ENCODE measurements at regions not wholly inside any gene's neighbourhood (a gene's known extent, or its start where the extent isn't known, plus 50 kb on each side); places are given as distances from the start of the nearest gene placed in this dataset.

DNA sequence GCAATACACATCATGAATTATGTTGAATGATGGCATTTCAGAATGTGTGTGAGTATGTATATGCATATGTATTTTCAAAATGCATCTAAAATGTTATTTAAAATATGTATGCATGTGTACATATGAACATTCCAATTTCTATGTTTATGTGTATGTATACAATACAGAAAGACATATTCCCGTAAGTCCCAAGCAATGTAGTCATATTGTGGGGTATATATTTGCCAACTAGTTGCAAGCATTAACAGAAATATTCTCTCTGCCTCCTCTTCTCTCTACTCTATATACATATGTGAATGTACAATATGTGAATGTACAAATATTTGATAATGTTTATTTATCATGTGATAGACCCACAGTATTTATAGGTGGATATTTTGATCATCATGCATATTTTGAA lies 345.8 kb upstream of the ZEB2 start:
- TF ChIP-seq, protein P1, sequence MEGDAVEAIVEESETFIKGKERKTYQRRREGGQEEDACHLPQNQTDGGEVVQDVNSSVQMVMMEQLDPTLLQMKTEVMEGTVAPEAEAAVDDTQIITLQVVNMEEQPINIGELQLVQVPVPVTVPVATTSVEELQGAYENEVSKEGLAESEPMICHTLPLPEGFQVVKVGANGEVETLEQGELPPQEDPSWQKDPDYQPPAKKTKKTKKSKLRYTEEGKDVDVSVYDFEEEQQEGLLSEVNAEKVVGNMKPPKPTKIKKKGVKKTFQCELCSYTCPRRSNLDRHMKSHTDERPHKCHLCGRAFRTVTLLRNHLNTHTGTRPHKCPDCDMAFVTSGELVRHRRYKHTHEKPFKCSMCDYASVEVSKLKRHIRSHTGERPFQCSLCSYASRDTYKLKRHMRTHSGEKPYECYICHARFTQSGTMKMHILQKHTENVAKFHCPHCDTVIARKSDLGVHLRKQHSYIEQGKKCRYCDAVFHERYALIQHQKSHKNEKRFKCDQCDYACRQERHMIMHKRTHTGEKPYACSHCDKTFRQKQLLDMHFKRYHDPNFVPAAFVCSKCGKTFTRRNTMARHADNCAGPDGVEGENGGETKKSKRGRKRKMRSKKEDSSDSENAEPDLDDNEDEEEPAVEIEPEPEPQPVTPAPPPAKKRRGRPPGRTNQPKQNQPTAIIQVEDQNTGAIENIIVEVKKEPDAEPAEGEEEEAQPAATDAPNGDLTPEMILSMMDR (IDR thresholded peaks at IDR 0.05), result no peak
- TF ChIP-seq EP300 (IDR thresholded peaks at IDR 0.05), result no peak

Data from suprapubic skin (tissue), 3 donors.